GM19452 (cell line): ENCODE measurements at regions not wholly inside any gene's neighbourhood (a gene's known extent, or its start where the extent isn't known, plus 50 kb on each side); places are given as distances from the start of the nearest gene placed in this dataset.
A peak's percentile ranks its signal among the peaks of the same experiment; 100 is the strongest.
"Not testable (repeated sequence)": the region's sequence is repeated elsewhere in the genome, so short reads cannot be mapped to it uniquely, and the experiment has no call there.

Experiments used
- ATAC-seq: cut with Tn5 transposase; IDR thresholded peaks from one replicate; pipeline ENCODE4 v1.9.1; 2021; ENCODE audit not compliant: unreplicated experiment

GRCh38 chr6:98395610-98396166 is 438.7 kb upstream of the POU3F2 start:
- no peak for ATAC-seq

DNA sequence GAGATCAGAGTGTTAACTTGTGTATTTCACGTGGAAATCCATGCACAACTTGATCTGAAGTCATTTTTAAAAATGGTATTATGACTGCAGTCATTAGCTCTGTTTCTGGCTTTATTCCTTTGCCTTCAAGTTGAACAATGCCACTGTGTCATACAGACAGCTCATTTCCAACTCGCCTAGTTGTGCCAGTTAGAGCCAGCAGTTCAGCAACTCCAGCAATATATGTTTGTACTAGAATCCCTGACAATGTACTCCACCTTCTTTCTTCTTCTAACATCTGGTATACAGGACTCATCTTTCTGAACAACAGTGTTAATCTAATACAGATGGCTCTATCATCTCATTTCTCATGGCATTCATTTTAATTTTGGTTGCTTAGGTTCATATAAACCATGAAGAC is 418.3 kb upstream of the POU3F2 start:
- ATAC-seq, result no peak

DNA sequence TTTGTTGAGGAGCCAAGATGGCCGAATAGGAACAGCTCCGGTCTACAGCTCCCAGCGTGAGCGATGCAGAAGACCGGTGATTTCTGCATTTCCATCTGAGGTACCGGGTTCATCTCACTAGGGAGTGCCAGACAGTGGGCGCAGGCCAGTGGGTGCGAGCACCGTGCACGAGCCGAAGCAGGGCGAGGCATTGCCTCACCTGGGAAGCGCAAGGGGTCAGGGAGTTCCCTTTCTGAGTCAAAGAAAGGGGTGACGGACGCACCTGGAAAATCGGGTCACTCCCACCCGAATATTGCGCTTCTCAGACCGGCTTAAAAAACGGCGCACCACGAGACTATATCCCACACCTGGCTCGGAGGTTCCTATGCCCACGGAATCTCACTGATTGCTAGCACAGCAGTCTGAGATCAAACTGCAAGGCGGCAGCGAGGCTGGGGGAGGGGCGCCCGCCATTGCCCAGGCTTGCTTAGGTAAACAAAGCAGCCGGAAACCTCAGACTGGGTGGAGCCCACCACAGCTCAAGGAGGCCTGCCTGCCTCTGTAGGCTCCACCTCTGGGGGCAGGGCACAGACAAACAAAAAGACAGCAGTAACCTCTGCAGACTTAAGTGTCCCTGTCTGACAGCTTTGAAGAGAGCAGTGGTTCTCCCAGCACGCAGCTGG is 417.7 kb upstream of the POU3F2 start:
- ATAC-seq, result not testable (repeated sequence)

- peak; percentile 69 for ATAC-seq
Measured at GRCh38 chr6:98433325-98434056, 400.9 kb upstream of the POU3F2 start.

- no peak for ATAC-seq
Measured at GRCh38 chr6:98443633-98444032, 390.7 kb upstream of the POU3F2 start.

DNA sequence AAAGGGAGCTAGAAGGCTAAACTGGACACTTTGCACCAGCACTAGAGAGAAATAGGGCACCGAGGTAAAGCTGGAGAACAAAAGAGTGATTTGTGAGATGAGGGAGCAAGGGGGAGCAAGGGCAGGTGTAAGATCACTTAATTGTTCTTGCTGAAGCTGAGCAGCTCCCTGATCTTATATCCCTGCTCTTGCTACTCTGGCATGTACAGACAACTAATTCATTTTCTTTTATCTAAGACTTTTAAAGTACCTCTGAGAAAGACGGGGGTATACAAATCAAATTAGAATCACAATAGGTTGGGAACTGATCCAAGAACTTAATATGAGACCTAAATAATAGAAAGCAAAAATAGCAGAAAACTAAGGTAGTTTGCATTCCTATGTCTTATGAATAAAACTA is 381.7 kb upstream of the POU3F2 start:
- no peak for ATAC-seq

- ATAC-seq, result no peak
Measured at GRCh38 chr6:98454809-98455322, 379.5 kb upstream of the POU3F2 start.

DNA sequence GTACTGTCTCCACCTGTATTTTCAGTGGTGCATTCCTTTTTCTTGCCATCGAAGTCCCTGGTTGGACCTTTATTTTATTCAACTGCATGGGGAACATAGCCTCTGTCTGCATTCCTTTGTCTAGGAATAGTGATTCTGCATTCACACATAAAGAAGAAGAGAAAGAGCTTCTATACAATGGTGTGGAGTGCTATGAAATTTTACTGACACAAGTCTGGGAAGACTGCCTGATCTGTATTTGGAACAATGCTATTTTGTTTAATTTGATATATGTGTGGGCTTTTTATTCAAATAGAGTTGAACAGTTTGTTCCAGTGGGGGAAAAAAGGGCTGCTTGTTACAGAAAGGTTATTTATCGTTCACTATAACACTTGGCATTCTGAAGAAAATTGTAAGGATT is 375.7 kb upstream of the POU3F2 start:
- no peak for ATAC-seq

- no peak for ATAC-seq
Measured at GRCh38 chr6:98463038-98464000, 371.1 kb upstream of the POU3F2 start.

GRCh38 chr6:98467091-98467490 is 367.3 kb upstream of the POU3F2 start:
- no peak for ATAC-seq

DNA sequence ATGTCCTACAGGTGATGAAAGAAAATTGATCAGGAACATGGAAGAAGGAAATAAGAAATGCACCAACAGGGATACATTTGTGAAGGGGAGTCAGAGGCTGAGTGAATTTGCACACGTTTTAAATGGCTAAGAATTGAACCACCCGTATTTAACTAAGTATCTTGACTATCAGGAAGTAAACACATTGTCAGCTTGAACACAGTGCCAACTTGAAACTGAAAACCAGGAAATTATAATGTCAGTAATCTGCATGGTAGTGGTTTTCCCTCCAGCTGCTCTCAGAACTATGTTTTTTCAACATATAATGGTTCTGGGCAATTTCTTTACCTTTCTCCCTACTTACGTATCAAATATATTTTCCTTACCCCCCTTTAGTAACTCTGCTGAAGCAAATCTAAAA is 366.5 kb upstream of the POU3F2 start:
- ATAC-seq, result no peak

DNA sequence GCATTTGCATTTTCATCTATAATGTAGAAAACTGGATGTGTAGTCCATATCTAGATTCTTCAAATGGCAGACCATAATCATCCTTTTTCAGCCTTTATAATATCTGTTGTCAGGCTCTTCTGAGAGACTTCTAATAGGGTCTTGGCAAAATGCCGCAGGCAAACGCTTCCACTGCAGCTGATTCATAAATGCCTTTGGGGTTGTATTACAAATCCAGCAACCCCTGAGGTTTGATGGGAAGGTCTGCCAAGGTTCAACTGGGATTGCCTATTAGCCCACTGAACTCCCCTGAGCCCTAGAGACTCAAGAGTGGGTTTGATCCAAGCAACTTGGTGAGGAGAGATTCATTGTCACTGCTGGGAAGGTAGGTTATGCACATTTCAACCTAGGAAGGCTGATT is 365.2 kb upstream of the POU3F2 start:
- no peak for ATAC-seq

DNA sequence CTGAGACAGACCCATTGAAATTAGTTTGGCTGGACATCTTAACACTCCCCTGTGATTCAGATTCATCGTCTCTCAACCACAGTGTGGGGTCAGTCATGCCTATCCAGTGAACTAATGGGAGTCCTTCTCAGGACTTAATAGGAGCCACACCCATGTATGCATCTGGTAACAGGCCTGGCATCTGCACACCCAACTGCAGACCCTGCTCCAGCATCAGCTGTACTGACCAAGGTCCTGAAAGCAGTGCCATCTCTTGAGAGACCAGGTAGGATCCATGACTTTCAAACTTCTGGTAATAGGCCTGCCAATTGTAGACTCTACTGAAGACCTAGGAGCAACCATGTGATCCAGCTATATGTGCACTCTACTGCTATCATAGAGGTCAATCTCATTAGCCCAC is 363.6 kb upstream of the POU3F2 start:
- ATAC-seq, result no peak

GRCh38 chr6:98471444-98471843 is 362.9 kb upstream of the POU3F2 start:
- no peak for ATAC-seq

DNA sequence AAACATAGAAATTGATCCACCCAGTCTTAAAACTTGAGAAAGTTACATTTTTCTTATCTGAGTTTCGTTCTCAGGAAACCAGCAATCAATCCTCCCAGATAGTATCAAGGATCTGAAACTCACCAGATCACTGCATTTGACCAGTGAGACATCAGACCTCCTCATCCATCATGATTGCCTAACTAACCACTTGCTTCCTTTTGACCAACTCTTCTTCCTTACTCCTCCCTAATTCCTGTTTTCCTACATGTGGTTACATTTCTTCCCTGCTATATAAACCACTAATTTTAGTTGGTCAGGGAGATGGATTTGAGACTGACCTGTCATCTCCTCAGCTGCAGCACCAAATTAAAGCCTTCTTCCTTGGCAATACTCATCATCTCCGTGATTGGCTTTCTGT is 357.1 kb upstream of the POU3F2 start:
- no peak for ATAC-seq

GRCh38 chr6:98484696-98485095 is 349.7 kb upstream of the POU3F2 start:
- no peak for ATAC-seq

DNA sequence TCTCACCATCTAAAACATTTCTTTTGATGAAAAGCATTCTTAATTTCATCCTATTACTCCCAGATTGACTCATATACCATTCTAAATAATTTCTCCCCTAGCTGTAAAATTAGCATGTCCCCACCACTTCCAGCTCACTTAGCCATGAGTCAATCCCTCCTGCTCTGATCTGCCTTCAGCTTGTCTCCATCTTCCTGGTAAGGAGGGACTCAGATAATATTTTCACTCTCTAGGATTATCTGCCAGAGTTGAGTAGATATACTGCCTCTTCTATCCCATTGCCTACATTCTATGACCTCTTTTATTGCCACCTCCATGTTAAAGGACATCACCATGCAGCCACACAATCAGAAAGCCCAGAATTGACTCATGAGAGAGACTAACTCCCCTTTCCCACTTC is 348.8 kb upstream of the POU3F2 start:
- no peak for ATAC-seq

DNA sequence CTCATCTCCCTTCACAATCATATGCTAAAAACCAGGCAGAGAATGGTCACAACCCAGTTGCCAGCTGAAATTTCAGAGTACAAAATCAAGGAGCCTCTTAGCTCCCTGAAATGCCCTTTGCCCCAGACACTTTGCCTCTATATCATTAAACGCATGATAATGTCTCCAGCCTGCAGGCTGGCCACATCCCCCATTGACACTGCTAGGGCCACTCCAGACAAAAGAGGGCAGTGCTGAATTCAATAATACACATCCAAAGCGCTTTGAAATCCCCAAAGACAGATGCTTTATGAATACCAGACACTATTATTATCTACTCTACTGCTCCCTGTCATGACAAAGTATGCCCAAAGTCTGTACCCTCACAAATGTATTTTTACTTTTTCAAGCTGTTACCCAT is 348.3 kb upstream of the POU3F2 start:
- ATAC-seq, result no peak

DNA sequence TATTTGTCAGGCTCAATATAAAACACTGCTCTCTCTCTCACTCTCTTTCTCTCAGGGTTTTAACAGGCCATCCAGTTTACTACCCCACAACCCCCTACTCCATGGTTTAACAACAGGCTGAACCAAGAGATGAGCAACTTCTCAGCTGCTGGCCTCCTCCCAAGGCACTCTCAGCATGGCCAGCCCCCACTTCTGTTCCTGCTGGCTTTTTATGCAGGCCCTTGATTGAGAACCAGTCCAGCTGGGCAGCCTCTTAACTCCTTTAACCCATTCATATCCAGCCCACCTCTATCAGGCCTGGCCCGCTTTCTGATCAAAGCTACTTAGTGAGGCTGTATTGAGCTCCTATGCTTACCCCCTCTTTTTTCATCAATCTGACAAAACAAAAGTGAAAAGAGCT is 346.8 kb upstream of the POU3F2 start:
- no peak for ATAC-seq

GRCh38 chr6:98498144-98498775 is 336.1 kb upstream of the POU3F2 start:
- ATAC-seq, result no peak

GRCh38 chr6:98498866-98499265 is 335.5 kb upstream of the POU3F2 start:
- no peak for ATAC-seq
